Fibroblast of pulmonary artery (primary cell): ENCODE measurements at regions not wholly inside any gene's neighbourhood (a gene's known extent, or its start where the extent isn't known, plus 50 kb on each side); places are given as distances from the start of the nearest gene placed in this dataset.

Source experiments
- DNase-seq: peaks from one replicate; pipeline ENCODE4 v3.0.0-alpha.2; 2010; ENCODE audit warnings: low read depth
- H3K4me3 ChIP-seq: replicated peaks from 2 replicates; pipeline ENCODE4 v1.5.1; 2011; ENCODE audit warnings: low read depth, mild to moderate bottlenecking, control low read depth, low read length, moderate library complexity
- CTCF ChIP-seq: IDR thresholded peaks from 2 replicates; pipeline ENCODE4 v1.5.1; 2011; ENCODE audit warnings: mild to moderate bottlenecking, control low read depth, low read length, inconsistent platforms; ENCODE audit errors: missing control alignments

GRCh38 chr5:155434681-155435080 lies 421.1 kb downstream of the KIF4B start:
- no peak overlapping the region for H3K4me3 ChIP-seq
- no peak for DNase-seq
- TF ChIP-seq CTCF, result no peak

GRCh38 chr5:155441849-155442248 lies 428.3 kb downstream of the KIF4B start:
- no peak overlapping the region for H3K4me3 ChIP-seq
- TF ChIP-seq CTCF, result no peak
- no peak for DNase-seq

- no peak for DNase-seq
- H3K4me3 ChIP-seq, result no peak overlapping the region
- TF ChIP-seq CTCF, result no peak
Observed at GRCh38 chr5:155451106-155451505, 437.6 kb downstream of the KIF4B start.

DNA sequence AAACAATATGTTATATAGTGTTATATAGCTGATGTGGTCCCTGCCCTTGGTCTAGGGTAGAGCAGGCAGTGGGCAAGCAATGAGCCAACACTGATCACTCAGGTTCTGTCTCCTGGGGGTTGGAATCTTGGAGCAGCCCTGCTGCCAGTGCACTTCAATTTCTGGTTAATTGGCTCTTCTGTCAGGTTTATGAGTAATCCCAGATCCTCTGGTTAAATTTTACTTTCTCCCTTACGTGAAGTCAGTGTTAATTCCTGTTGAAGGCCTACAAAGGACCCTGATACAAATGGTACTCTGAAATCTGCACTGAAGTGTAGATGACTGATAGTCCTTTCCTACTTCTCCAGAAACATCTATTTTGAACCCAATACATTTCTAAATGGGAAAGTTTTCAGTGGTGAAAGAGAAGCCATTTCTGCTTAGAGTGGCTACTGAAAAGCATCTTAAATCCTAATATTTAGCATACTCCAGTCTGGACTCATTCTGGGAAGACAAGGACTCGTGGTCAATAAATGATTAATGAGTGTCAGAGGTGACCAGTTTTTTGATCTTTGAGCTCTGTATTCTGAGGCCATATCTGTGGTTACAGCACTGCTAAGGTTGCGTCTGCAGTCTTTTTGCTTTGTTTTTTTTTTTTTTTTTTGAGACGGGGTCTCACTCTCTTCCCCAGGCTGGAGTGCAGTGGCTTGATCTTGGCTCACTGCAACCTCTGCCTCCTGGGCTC lies 442.4 kb downstream of the KIF4B start:
- TF ChIP-seq CTCF, result no peak
- DNase-seq, result no peak
- no peak overlapping the region for H3K4me3 ChIP-seq

DNA sequence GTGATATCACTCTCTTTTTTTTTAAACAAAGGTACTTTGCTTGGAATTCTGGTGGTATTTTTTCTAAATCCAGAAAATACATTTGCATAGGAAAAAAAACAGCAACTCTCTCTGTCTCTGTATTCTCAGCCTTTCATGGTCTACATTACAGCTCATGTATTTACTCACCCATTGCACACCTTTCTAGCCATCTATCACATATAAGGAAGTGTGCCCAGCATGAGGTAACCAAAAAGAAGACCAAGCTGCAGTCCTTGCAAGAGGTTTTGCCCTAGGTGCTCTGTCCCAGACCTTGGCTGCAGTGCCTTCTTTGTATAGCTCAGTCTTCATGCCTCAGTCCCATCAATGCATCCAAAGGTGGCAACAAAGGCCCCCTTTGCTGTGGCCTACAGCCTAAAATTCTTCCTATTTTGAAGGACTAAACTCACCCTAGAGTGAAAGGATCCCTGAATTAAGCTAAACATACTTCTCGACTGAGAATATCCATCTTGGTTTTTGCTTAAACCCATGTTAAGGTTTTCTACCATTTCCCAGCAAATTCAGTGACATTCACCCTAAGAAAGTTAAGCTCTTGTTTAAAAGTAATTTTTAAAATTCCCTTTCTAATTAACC lies 446.4 kb downstream of the KIF4B start:
- H3K4me3 ChIP-seq, result no peak overlapping the region
- no peak for TF ChIP-seq CTCF
- DNase-seq, result no peak

DNA sequence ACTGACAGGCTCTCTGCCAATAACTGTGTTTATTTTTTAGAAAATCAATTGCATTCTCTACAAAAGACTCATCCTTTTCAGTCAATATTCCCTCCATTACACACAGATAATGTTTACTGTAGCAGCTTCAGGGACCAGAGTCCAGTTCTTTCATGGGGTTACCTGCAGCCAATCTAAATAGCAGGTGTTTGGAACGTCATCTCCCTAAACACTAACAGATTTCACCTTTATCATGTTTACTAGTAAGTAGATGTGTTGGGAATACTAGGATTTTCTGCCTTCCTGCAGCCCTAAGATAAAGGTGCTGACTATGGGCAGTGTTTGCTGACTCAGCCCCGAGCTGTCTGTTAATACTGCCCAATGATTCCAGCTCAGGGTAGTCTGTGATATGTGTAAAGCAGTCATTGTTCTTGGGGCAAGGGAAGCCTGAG lies 447.0 kb downstream of the KIF4B start:
- no peak for TF ChIP-seq CTCF
- no peak for DNase-seq
- no peak overlapping the region for H3K4me3 ChIP-seq

DNA sequence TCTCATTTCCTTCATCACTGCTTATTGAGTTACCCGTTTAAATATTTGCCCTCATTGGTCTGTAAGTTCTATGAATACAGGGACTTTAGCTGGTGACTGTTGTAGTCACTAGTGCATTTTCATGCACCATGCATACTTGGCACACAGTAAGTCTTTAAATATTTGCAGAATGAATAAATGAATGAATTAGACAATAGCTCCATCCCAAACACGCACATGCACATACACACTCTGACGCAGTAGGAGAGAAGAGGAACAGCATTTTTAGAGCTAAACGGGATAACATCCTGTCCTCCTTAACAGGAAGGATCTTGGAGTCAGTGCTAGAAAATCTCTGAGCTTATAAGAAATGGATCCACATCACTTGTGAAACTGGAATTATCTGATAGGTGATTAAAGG lies 447.7 kb downstream of the KIF4B start:
- H3K4me3 ChIP-seq, result no peak overlapping the region
- DNase-seq, result no peak
- no peak for TF ChIP-seq CTCF
